OCI-LY7 (cell line): ENCODE measurements at regions not wholly inside any gene's neighbourhood (a gene's known extent, or its start where the extent isn't known, plus 50 kb on each side); places are given as distances from the start of the nearest gene placed in this dataset.

Experiments
- CTCF ChIP-seq: fragments of 200-600 bp; sonication (generic); conservative IDR thresholded peaks from 2 replicates; pipeline ENCODE4 v1.5.1; 2014; ENCODE audit warnings: mild to moderate bottlenecking, antibody characterized with exemption, low read length, moderate library complexity, mixed read lengths
- EZH2phosphoT487 ChIP-seq: fragments of 200-600 bp; sonication (generic); IDR thresholded peaks from 2 replicates; pipeline ENCODE4 v1.6.1; 2018; ENCODE audit warnings: low read depth, borderline replicate concordance, mild to moderate bottlenecking, mixed run types, antibody characterized with exemption, low read length, moderate library complexity, mixed read lengths

- TF ChIP-seq EZH2phosphoT487 (no peak), CTCF (no peak)
These were observed 69.9 kb downstream of the ARL6IP4 start for GRCh38 chr12:123050331-123050831.
